Hematopoietic multipotent progenitor cell treated with erythropoietin and hydrocortisone succinate and interleukin-3 and kit ligand, for 4 days (in vitro differentiated cells): ENCODE measurements at regions not wholly inside any gene's neighbourhood (a gene's known extent, or its start where the extent isn't known, plus 50 kb on each side); places are given as distances from the start of the nearest gene placed in this dataset.
A peak's percentile ranks its signal among the peaks of the same experiment; 100 is the strongest.

Experiments used
- DNase-seq: peaks from one replicate; pipeline ENCODE4 v3.0.0-alpha.2; 2015

DNA sequence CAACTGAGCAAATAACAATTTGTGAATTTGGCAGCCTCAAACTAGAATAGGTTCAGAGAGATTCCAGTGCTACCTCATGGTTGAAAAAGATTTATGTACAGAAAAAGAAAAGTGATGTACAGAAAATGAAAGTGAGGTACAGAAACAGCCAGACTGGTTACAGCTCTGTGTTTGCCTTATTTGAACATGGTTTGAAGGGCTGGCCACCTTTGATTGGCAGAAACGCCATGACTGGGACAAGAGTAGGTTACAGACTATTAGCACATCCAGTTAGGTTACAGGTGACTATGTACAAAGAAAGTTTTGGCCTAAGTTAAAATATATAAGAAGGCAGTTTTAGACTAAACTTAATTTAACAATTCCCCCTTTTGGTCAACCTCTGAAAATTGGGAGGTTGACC is 309.4 kb downstream of the BTG1 start:
- no peak for DNase-seq

DNA sequence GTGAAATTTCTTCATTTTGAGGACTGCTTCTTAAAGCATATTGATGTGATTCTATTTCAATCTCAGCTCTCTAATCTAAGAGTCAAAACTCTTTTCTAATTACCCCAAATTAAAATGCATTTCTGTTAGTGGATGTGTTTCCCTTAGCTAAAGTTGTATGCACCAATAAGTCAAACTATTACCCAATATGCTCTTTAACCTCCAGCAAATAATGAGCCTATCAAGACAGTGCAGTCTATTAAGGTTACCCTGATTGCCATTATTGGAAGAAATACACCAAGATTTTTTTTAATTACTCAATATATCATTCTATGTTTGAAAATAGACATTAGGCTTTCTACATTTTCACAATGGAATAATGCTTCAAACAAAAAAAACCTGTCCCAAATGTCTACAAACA is 310.0 kb downstream of the BTG1 start:
- no peak for DNase-seq

DNA sequence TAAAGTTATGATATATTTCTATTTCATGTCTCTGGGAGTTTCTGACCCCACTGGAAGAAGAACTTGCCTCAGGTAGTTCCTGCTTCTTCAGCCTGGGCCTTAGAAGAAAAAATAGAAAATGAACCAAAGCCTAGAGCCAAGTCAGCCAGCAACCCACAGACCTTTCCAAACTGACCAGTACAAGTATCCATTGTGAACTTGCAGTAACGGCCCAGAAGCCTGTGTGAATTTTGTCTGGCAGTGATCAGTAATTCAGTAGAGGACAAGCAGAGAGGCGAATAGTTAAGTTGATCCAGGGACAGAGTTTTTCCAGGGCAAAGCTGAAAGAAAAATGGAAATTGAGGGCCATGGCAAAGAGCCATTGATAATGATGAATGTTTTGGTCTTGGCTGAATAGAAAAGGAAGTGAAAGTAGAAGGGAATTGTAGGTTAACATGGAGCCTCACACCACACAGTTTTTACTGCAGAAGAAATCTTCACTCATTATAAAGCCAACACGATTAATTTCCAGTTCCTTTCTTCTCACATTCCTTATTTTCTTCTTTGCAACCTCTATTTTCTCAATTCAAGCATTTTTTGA is 311.8 kb downstream of the BTG1 start:
- DNase-seq: no peak

DNA sequence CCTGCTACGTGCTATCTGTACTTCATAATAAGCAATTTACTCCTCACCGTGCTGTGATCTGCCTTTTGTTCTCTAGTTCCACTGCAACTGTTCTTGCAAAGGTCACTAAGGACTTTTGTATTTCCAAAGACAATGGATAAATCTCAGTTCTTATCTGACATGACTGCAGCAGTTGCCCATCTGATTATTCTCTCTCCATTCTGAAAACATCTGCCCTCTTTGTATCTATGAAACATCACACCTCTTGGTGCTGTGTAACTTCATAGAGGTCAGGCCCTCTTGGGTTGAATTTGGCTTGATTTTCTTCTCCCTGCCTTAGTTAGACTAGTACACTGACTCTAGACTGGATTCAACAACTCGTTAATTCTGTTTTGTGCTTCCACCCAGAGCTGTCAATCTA is 319.6 kb downstream of the BTG1 start:
- DNase-seq: no peak

DNA sequence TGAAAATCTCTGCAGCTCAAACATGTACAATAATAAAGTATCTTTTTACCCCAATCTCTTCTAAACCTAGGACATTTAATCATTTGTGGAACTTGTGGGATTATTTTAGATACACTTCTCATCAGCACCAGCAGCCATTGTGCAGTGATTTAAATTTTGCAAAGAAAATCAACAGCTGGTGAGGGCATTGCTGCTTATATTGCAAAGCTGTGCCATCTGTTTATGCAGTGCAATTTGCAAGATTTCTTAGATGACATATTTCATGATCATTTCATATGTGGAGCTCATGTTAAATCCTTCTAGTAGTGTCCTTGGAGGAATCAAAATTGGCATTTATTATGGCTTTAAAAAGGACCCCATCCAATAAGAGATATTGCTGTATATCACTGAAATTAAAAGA is 320.7 kb downstream of the BTG1 start:
- no peak for DNase-seq

DNA sequence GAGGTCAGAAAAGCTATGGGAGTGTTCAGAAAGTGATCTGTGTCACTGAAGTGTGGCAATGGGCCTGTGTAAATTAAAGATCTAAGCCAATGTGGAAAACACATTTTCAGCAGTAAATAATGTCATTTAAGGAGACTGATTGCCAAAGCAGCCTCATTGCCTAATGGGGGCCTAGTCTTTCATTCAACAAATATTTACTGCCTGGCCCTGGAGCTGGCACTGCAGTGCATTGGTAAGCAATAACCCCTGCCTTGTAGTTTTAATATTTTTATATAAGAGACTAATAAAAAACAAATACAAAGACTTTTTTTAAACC is 326.6 kb downstream of the BTG1 start:
- DNase-seq: no peak

DNA sequence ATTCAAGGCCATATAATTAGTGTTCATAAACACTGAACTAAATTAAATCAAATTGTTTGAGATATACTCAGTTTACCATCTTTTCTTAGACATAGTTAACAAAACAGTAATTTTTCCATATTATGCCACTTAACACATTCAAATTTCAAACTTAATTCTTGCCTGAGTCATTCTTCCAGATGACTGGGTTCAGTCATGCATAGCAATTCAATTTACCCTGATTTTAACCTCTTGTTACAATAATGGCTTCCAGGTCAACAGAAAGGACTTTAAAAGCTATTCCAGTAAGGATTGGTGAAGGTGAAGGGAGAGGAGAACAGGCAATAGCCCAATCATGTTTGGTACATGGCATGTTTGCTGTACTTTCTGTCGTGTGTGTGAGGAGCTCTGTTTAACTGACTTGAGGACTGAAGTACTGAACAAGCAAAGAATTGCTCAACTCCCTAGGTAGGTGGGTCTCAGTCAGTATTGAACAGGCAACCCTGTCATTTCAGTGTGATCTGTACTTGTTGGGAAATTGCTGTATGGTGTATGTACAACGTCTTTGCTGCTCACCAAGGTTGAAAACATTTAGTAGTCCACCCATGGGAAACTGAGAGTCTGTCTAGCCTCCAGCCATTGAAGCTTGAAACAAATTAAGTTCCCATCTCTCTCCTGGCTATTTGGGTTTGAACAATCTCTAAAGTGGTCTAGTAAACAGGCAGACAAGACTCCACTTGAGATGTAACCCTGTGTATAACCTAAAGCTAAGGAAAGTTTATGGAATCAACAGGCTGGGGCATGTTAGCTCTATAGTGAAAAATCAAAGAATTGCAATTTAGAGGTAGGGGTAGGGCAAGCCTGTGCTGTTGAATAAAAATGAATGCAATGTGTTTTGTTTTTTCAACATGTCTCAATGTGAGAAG is 327.2 kb downstream of the BTG1 start:
- DNase-seq: no peak

DNA sequence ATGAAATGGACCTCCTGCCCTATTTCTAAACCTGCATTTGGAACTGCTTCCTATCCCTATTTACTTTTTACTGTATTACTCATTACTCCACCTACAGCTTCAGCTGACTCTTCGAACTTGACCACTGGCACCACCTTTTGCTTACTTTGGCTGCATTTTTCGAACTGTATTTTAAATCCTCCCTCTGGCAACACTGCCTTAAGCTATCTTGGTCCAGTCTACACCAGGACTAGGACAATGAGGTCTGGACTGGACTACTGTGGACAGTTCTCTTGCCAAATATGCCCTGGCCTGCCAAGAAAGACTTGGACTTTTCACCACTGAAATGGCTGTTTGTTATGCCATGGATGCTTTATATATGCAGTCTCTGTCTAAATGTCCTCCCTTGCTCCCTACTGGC is 328.1 kb downstream of the BTG1 start:
- DNase-seq: no peak

DNA sequence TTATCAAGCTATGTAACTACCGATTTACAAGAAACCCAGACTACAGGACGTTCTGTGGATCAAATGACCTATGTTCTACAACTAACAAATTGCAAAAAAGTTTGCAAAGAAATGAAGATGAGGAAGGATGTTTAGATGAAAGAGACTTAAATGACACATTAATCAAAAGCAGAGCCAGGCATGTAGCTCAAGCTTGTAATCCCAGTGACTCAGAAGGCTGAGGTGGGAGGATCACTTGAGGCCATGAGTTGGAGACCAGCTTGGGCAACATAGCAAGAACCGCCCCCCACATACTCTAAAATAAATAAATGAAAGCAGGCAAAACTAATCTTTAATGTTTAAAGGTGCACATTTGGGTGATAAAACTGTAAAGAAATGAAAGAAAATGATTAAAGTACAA is 331.9 kb downstream of the BTG1 start:
- no peak for DNase-seq

DNA sequence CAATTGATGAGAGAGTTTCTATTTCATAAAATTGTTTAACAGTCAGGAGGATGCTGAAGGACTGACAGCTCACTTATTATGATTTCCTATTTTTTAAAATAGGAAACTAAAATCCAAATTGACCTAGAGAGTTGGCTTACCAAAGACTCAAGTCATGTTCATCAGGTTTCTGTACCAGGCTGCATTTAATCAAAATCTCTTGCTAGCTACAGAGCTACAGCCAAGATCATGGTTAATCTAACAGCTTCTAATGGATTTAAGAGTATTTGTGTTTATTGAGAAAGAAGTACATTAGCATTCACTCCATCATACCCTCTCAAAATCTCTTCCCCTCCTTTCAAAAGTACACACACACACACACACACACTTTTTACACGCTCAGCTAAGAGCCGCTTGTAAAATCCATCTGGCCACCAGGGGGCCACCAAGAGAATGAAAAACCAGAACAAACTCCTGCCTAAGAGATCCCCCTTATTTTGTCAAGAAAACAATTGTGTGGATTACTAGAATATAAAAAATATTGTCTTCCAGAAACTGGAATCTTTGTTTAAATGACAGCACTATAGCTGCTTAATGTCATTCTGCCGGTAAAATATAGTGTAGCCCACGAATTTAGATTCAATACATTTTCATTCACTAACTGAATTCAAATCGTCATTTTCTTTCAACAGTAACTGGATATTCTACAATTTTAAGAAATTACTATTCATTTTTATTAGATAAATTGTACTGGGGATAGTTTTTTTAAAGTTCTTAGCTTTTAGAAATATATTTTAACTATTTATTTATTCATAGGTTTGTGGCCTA is 334.0 kb downstream of the BTG1 start:
- peak; percentile 74 for DNase-seq

DNA sequence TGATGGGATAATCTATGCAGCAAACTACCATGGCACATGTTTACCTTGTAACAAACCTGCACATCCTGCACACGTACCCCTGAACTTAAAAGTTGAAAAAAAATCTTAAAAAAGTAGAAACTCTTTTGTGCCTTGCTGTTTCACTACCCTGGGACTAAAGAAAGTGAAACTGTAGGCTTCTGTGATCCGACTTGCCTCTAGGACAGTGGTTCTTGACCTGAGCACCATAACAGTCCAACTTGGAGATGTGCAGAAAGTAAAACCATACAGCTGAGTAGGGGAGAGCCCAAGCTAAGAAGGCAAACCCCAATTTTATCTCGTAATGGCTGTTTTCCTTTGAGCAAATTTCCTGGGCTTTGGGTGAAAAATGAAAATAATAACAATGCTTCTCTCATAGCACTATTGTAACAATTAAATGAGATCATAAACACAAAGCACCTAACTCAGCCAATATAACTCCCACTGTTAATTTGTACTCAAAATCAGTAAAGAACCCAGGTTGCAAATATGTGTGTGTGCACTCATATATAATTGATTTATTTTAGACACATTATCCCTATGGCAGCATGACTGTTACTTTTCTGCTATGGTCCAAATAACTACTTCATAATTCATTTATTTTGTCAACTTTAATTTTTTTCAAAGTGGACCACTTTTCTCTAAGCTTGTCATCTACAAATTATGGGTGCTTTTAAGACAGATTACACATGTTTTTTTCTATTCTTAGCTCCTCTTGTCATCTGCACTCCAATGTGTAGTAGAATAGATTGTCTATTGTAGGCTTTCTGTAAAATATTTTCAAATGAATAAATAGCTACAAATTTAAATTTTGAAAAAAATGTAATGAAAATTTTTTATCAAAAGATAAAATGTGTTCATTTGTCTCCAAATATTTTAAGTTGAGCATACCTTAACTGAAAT is 334.9 kb downstream of the BTG1 start:
- no peak for DNase-seq

DNA sequence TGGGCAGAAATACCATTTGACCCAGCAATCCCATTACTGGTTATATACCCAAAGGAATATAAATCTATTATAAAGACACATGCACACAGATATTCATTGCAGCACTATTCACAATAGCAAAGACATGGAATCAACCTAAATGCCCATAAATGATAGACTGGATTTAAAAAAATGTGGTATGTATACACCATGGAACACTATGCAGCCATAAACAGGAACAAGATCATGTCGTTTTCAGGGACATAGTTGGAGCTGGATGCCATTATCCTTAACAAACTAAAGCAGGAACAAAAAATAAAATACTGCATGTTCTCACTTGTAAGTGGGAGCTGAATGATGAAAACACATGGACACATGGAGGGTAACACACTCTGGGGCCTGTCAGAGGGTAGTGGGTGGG is 335.6 kb downstream of the BTG1 start:
- DNase-seq: no peak

DNA sequence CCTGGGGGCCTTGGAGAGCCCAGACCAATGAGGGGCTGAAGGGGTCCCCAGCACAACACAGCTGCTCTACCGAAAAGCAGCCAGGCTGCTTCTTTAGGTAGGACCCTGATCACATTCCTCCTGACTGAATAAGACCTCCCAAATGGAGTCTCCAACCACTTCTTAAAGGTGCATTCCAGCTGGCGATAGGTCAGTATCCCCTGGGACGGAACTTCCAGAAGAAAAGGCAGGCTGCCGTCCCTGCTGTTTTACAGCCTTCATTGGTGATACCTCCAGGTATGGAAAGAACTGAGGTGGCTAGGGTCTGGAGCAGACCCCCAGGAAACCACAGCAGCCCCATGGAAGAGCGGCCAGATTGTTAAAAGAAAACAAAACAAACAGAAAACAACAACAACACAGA is 340.6 kb downstream of the BTG1 start:
- DNase-seq: no peak

DNA sequence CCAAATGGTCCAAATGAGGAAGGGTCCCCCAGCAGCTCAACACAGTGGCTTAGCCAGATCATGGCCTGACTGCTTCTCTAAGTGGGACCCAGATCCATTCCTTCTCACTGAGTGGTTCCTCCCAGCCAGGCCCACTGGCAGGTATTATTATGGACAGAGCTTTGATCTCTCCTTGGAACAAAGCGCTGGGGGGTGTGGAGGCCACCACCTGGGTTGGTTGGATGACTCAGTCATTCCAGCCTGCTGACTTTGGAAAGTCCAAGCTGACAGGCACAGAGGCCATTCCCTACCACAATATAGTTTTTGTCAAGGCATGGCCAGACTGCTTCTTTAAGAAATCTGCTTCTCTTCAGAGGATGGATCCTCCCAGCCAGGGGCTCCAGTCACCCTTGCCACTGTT is 341.1 kb downstream of the BTG1 start:
- DNase-seq: no peak

DNA sequence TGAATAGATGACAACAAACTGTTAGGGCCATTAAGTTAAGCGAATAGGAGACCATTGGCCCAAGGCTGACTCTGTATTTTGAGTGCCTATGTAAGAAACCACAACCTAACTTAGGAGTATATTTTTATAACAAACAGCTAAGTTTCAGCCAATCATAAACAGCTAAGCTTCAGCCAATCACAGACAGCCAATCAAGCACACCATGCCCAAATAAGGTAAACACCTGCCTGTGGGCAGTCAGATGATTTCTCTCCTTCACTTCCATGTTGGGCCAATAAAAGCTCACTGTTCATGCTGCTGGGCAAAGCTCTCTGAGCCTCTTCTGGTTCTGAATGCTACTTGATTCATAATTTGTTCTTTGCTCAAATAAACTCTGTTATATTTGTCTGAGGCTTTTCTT is 344.6 kb downstream of the BTG1 start:
- DNase-seq: no peak

DNA sequence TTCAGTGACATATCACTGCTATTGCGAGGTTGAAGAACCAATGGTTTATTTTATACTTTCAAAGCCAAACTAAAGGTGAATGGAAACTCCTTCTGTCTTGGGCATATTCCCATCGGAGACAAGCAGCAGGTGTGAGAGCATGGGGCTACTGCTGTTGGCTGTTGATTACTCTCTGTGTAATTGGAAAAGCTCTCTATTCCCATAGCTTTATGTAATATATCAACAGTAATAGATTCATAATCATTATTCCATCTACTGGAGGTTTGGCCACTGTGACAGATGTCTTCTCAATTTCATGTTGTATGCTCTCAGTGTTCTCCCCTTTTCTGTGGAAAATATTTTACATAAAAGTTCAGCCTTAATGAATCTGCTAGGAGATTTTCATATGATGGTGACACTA is 352.0 kb downstream of the BTG1 start:
- DNase-seq: no peak

DNA sequence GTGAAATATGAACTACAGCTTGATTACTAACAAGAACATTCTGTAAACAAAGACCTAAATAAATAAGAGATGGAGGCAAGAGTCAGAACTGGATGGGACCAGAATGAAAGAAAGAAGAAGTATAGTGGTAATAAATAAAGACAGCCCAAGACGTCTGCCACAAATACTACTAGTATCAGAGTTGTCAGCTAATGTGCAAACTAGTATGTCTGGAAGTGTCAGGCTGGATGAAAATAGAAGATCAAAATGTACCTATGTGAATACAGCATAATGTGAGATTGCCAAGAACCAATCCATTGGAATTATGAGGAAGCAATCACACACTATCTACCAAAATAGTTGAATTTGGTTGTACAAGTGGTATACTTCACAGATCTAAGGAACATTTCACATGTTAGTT is 353.0 kb downstream of the BTG1 start:
- DNase-seq: no peak

DNA sequence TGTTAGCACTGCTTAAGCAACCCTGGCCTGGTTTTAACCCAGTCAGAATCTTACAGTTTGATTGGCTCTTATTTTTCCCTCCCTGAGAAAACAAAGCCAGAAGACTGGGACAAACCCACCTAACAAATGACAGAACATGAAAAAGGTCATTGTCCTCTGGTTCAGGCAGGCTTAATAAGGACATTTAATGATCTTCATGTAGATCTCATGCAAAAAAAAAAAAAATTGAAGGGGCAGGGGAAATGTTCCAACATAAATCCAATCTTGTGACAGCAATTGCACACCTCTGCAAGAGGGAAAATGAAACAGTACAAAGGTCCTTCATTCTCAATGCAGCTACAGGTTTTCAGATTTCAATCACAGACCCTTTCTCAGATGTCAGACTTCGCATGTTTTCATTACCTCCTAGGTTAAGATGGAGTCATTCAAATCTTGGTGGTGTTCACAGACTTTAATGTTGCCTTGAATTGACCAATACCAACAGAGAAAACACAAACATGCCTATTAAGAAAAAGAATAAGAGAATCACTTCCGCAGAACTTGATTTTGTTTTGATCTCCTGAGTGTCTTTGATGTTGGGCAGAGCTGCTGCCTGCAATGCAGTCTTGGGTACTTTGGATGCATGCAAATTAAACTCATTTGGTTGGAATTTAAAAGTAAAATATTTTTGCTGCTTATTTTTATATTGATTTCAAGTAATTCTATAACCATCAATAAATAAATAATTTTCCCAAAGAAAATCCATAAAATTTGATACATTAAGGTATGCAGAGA is 359.0 kb downstream of the BTG1 start:
- no peak for DNase-seq

DNA sequence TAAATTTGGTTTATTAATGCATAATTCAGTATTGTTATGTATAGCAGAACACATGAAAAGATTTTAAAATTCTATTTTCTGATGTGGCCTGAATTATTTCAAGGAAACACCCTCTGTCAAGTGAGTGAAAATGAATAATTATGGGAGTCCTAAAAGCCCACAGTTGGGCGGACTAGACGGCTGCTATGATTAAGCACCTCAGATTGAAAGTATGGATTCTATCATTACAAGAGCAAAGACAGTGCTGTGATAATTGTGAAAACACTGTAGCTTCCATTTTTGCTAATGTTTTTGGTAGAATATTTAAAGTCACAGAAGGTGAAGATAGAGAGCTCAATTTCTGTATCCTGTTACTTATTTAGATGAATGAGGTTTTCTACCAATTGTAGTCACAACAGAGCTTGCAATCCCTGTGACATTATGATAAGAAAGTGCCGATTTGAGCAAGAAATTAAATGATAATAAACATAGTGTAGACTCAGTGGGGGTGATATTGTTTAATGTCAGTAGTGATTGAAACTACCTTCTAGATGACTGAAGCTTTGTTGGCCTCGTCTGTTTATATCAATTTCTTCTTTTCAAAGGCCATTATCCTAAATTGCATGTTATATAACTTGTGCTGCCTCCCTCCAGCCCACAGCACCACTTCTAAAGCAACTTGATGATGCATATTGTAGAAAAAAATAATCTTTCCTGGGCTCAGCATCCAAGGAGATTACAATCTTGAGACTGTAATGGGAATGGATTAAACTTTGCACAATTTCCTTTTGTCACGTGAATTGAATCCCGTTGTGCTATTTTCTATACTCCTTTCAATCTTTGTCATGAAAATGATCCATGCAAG is 359.8 kb downstream of the BTG1 start:
- DNase-seq: no peak

DNA sequence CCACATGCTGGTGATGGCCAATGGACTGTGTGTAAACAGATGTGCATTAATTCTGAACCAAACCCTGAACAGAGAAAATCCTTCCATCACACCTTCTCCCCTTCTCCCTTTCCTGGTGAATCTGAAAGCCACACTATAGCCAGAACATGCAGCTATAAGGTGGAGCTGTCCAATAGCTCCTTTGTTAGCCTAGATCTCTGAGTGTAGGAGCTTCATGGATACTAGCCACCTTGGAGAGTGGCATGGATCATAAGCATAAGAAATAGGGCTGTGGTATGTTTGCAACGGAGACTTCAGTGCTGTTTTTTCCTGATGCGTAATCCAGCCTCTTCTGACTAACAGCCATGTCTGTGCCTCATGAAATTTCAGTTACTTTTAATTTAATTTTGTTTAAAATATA is 364.5 kb downstream of the BTG1 start:
- no peak for DNase-seq

DNA sequence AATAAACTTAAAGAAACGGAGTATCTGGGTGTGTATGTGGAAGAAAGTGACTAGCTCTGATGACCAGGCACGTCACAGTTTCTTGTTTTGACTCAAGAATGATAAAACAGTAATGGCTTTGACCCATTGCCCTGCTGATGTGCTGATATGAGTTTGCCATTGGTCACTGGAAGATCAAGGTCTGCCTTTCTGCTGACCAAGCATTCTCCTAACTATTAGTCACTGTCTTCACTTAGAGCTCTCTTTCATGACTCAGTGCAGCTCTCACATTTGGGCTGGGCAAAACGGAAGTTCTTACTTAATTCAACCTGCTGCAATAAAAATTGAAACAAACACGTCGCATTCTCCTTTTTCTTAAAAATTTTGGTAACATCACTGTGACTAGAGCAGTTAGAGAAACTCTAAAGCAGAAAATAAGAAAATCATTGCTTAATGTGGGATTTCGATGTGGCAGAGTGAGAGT is 366.7 kb downstream of the BTG1 start:
- no peak for DNase-seq
